ENCODE measurements at regions not wholly inside any gene's neighbourhood (a gene's known extent, or its start where the extent isn't known, plus 50 kb on each side); places are given as distances from the start of the nearest gene placed in this dataset.

DNA sequence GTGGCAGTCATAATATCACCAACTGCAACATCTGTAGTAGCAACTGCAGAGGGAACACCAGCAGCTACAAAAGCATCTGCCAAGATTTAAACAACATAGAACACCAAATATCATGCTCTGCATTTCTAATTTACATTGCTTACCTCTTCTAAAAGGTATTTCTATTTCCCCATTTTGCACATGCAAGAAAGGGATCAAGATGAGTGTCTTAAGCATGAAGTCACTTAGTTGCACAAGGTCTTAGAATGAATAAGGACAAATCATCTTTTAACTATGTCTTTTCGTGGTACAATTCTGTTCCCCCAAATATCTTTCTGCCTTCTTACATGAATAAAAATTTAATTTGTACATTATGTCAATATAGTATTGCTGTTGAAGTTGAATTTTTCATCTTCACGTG lies 1746.4 kb downstream of the EFNA5 start:
- Mint-ChIP-seq H3K27ac (no peak overlapping the region), H3K27me3 (no peaks in the 10 kb centered on the region), H3K4me3 (no peak overlapping the region), H3K4me1 (no peaks in the 10 kb centered on the region), H3K9me3 (ENCODE audit: insufficient read depth) (peaks cover 5% of the 10 kb centered on the region)
- POLR2A ChIA-PET: no interaction called here
- Histone ChIP-seq H3K4me3 (ENCODE audit: control extremely low read depth in 1 of 5, extremely low read depth in 1 of 5, insufficient read depth in 1 of 5, low read depth in 2 of 5, low read length in 4 of 5) (no peak overlapping the region), H3K36me3 (replicated peaks in 1 of 2; ENCODE audit: control extremely low read depth in 1 of 2, control insufficient read depth in 1 of 2, extremely low read depth in 1 of 2, insufficient read depth in 2 of 2, low read length in 1 of 2) (no peaks in the 10 kb centered on the region), H3K4me1 (ENCODE audit: control insufficient read depth in 2 of 2, insufficient read depth in 2 of 2, low read length in 2 of 2) (no peaks in the 10 kb centered on the region), H3K27me3 (replicated peaks in 1 of 4; ENCODE audit: control extremely low read depth in 1 of 4, control insufficient read depth in 3 of 4, insufficient read depth in 4 of 4, low read length in 3 of 4) (no peaks in the 10 kb centered on the region), H3K79me2 (ENCODE audit: control insufficient read depth, insufficient read depth, low read length) (no peaks in the 10 kb centered on the region), H4K20me1 (ENCODE audit: control insufficient read depth, insufficient read depth, low read length, poor library complexity, severe bottlenecking) (no peaks in the 10 kb centered on the region), H3K27ac (ENCODE audit: low read length in 2 of 2) (no peak overlapping the region), H3K9ac (ENCODE audit: low read length) (no peak overlapping the region), H3K4me2 (replicated peaks; ENCODE audit: low read depth, low read length, poor library complexity, severe bottlenecking) (no peak overlapping the region), H2AFZ (ENCODE audit: insufficient read depth, low read depth, low read length, poor library complexity, severe bottlenecking) (no peak overlapping the region), H3K9me3 (ENCODE audit: control extremely low read depth in 1 of 3, control insufficient read depth in 2 of 3, insufficient read depth in 1 of 3, low read length in 2 of 3) (no peaks in the 10 kb centered on the region)
- DNase-seq (no peak), ATAC-seq (ENCODE audit: low read depth) (no peak)
- WGBS (ENCODE audit: insufficient coverage): no CpG with 5 or more reads among the region's 2 CpGs
- CTCF ChIA-PET: no interaction called here
- intact Hi-C loops (cut with micrococcal nuclease): no loop called here
- TF ChIP-seq, protein P1, sequence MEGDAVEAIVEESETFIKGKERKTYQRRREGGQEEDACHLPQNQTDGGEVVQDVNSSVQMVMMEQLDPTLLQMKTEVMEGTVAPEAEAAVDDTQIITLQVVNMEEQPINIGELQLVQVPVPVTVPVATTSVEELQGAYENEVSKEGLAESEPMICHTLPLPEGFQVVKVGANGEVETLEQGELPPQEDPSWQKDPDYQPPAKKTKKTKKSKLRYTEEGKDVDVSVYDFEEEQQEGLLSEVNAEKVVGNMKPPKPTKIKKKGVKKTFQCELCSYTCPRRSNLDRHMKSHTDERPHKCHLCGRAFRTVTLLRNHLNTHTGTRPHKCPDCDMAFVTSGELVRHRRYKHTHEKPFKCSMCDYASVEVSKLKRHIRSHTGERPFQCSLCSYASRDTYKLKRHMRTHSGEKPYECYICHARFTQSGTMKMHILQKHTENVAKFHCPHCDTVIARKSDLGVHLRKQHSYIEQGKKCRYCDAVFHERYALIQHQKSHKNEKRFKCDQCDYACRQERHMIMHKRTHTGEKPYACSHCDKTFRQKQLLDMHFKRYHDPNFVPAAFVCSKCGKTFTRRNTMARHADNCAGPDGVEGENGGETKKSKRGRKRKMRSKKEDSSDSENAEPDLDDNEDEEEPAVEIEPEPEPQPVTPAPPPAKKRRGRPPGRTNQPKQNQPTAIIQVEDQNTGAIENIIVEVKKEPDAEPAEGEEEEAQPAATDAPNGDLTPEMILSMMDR (IDR thresholded peaks at IDR 0.05): no peak
- no peak for TF ChIP-seq EZH2 (IDR thresholded peaks at IDR 0.05; ENCODE audit: borderline replicate concordance, insufficient read depth, low read depth, low read length, poor library complexity, severe bottlenecking)

DNA sequence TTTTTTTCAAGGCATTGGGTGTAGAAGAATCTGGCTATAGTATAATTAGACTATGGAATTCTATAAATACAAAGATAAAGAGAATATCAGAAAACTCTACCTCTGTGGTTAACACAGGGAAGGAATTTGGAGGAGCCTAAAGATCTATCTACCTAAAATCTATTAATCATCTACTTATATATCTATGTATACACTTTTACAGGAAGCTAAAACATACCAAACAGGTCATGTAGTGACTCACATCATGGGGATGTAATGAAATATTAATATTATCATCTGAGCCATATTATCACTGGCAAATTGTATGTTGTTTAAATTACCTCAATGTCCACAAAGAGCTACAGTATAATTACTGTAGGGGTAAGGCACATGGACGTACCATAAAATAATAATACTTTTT lies 1748.2 kb downstream of the EFNA5 start:
- no peaks in the 10 kb centered on the region for H3K27me3 ChIP-seq (replicated peaks in 1 of 4; ENCODE audit: control extremely low read depth in 1 of 4, control insufficient read depth in 3 of 4, insufficient read depth in 4 of 4, low read length in 3 of 4)
- H3K4me1 ChIP-seq (ENCODE audit: control insufficient read depth in 2 of 2, insufficient read depth in 2 of 2, low read length in 2 of 2): no peaks in the 10 kb centered on the region
- no peaks in the 10 kb centered on the region for H3K9me3 ChIP-seq (ENCODE audit: control extremely low read depth in 1 of 3, control insufficient read depth in 2 of 3, insufficient read depth in 1 of 3, low read length in 2 of 3)
- ChIA-PET POLR2A (no interaction called here), CTCF (no interaction called here)
- H3K27me3 Mint-ChIP-seq: no peaks in the 10 kb centered on the region
- no peak overlapping the region for H3K27ac ChIP-seq (ENCODE audit: low read length in 2 of 2)
- H3K36me3 ChIP-seq (replicated peaks in 1 of 2; ENCODE audit: control extremely low read depth in 1 of 2, control insufficient read depth in 1 of 2, extremely low read depth in 1 of 2, insufficient read depth in 2 of 2, low read length in 1 of 2): no peaks in the 10 kb centered on the region
- H3K4me1 Mint-ChIP-seq: no peaks in the 10 kb centered on the region
- H3K9ac ChIP-seq (ENCODE audit: low read length): no peak overlapping the region
- H3K4me3 ChIP-seq (ENCODE audit: control extremely low read depth in 1 of 5, extremely low read depth in 1 of 5, insufficient read depth in 1 of 5, low read depth in 2 of 5, low read length in 4 of 5): no peak overlapping the region
- peaks cover 5% of the 10 kb centered on the region for H3K9me3 Mint-ChIP-seq (ENCODE audit: insufficient read depth)
- no peak for ATAC-seq (ENCODE audit: low read depth)
- intact Hi-C loops (cut with micrococcal nuclease): no loop called here
- DNase-seq: no peak
- H3K79me2 ChIP-seq (ENCODE audit: control insufficient read depth, insufficient read depth, low read length): no peaks in the 10 kb centered on the region
- H3K27ac Mint-ChIP-seq: no peak overlapping the region
- H2AFZ ChIP-seq (ENCODE audit: insufficient read depth, low read depth, low read length, poor library complexity, severe bottlenecking): no peak overlapping the region
- no peaks in the 10 kb centered on the region for H4K20me1 ChIP-seq (ENCODE audit: control insufficient read depth, insufficient read depth, low read length, poor library complexity, severe bottlenecking)
- TF ChIP-seq EZH2 (IDR thresholded peaks at IDR 0.05; ENCODE audit: borderline replicate concordance, insufficient read depth, low read depth, low read length, poor library complexity, severe bottlenecking): no peak
- H3K4me2 ChIP-seq (replicated peaks; ENCODE audit: low read depth, low read length, poor library complexity, severe bottlenecking): no peak overlapping the region
- no peak overlapping the region for H3K4me3 Mint-ChIP-seq
- WGBS (ENCODE audit: insufficient coverage): no CpG with 5 or more reads among the region's 1 CpG
